GM18519 (cell line): ENCODE measurements at regions not wholly inside any gene's neighbourhood (a gene's known extent, or its start where the extent isn't known, plus 50 kb on each side); places are given as distances from the start of the nearest gene placed in this dataset.

Source experiments
- ATAC-seq: cut with Tn5 transposase; IDR thresholded peaks from one replicate; pipeline ENCODE4 v1.9.1; 2021; ENCODE audit warnings: mild to moderate bottlenecking, moderate library complexity; ENCODE audit not compliant: unreplicated experiment, low FRiP score

DNA sequence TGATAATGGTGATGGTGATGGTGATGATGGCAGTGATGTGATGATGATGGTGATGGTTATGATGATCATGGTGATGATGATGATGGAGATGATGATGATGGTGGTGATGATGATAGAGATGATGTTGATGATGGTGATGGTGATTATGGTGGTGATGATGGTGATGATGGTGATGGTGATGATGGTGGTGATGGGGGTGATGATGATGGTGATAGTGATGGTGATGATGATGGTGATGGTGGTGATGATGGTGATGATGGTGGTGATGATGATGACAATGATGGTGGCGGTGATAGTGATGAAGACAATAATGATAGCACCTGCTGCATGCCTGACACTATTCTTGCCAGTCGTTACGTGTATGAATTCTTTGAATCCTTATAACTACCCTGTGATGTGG lies 317.9 kb upstream of the AJAP1 start:
- no peak for ATAC-seq

DNA sequence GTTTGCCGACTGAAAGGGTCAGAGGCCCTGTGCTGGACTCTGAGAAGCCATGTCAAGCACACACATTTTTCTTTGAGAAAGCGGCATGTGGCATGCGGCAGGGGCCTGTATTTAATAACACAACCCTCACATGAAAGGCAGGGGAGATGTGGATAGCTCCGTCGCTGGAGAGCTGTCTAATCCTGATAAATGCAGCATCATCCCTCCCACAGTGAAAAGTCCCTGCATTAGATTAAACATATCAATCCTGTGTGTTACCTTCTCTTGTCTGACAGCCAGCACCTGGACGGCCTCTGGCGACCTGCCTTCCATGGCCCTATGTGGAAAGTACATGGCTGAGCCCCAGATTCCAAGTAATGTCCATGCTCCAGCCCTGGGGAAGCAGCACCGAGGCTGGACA lies 313.0 kb upstream of the AJAP1 start:
- ATAC-seq: no peak

DNA sequence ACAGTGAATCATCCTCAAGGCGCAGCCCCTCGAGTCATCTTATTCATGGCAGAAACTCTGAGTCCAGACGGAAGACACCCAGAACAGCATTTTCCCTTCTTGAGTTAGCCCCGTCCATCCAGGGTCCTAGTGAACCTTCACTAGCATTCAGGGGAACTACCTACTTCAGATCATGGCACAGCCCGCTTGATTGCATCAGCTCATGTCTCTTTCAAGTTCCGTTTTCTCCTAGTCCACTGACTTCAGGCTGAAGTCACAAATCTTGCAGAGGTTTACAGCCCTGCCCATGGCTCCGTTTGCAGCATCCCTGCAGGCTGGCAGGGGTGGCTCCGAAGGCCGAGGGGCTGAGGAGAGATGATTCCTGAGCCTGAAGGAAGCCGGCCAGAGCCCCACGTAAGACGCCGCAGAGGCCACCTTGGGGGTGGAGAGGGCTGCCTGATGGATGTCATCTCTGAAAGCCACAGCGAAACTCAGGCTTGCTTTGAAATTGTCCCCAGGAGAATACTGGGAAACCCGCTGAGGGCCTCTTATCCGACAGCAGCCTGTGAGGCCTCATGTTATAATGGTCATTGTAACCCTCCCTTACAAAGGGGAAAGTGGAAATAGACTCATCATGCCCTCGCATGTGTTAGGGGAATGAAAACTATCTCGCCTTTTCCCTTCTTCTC lies 310.2 kb upstream of the AJAP1 start:
- ATAC-seq: no peak

DNA sequence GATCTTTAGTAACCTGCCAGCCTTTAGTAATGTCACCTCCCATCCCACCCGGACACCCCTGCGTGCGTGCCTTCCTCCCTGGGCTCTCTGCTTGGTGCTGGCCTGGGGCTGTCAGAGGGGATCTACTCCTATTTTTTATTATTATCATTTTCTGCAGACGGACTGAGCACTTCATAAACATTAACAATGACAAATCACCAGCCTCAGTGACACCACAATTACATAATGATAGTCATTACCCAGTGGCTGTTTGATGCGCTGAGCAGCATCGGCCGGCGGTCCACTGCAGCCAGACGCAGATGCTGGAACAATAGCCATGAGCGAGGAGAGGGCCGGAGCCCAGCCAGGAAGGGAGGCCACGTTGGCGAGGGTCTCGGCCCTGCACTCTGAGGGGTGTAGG lies 309.3 kb upstream of the AJAP1 start:
- ATAC-seq: no peak

DNA sequence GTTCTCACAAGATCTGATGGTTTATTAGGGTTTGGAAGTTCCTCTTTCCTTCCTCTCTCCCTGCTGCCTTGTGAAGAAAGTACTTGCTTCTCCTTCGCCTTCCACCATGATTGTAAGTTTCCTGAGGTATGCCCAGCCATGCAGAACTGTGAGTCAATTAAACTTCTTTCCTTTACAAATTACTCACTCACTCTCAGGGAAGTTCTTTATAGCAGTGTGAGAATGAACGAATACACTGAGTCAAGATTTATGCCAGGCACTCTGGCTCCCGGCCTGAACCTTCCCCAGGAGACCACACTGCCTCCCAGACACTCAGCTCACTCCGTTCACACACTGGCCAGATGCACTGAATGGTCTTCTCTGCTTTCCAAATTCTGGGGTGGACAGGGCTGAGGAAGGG lies 308.3 kb upstream of the AJAP1 start:
- ATAC-seq: no peak

DNA sequence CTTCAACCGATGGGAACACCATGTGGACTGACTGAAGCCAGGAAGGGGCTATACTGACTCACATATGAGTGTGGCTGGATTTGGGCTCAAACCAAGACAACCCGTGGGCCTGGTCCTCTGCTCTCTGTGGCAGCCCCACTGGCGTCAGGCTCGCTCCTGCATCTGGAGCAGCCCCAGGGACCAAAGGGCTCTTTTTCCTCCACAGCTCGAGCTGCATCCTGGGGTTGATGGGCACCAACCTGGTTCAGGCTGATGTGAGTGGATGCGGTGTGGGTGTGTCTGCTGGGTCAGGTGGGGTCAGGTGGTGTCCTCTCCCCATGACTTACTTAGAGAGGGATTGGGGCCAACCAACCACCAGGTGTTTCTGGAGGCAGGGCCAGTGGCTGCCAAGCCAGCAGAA lies 303.0 kb upstream of the AJAP1 start:
- no peak for ATAC-seq

DNA sequence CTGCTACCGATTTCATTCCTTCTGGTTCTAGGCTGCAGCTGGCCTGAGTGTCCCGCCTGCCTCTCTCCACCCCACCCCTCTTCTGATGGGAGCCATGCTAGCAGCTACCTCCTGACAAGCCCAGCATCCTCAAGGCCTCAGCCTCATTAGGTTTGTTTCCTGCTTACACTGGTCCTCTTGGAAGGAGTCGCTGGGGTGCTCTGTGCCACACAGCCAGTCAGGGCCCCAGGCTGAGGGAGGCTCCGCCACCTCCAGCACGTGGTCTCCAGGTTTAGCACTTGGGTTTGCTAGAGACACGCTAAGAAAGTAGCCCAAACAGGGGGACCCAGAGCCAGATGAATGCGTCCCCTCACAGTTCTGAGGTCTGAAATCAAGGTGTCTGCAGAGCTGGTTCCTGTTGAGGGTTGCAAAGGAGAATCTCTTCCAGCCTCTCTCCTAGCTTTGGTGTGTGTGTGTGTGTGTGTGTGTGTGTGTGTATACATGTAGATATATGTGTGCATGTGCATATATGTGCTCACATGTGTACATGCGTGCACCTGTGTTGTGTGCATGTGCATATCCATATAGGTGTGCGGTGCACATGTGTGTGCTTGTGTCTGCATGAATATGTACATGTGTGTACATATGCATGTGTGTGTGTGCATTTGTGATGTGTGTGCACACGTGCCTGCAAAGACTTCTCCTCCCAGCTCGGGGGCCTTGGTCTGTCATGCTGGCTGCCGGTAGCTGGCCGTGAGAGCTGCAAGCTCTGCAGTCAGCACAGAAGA lies 301.1 kb upstream of the AJAP1 start:
- ATAC-seq: no peak

DNA sequence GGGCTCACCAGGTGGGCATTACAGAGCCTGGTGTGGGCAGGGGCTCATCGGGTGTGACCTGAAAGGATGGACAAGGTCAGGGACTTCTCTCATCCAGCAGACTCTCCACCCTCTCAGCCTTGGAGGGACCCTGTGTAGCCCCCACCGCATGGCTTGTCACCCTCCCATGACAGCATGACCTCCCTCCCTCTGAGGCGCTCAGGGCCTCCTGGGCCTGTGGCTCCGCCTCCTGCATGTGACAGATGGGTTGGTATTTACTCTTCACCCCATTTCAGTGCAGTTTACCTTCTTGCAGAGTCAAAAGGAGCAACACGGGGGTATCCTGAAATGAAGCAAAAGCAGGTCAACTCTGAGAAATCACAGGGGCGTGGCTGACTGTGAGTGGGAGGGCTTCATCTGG lies 298.6 kb upstream of the AJAP1 start:
- ATAC-seq: no peak

DNA sequence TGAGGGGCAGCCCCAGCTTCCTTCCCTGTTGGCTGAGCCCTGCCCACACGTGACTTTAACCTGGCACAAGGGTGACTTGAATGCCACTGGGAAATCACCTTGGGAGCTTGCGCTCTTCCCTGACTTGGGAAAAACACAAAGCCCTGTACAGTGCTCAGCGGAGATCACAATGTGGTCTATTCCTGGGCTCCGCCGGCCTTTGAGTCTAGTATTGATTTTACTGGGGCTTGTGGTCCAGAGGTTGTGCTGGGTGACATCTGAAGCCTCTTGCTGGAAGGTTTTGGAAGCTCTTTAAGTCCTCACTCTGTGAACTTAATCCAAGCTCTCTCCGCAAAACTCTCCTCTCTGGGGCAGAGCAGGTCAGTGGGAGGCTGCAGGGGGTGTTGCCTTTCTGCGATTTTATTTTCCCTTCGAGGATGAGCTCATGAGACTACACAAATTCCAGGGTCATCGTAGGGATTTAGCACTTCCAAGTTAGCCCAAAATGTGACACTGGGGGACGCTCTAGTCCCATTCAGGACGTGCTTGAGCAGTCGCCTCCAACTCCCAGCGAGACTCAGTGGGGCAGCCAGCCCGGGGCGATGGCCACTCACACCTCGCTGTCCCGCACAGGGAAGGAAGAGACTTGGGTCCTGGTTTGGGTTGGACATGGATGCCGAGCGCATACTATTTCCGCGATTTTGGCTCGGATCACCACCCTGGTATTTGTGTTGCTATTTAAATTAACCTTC lies 291.9 kb upstream of the AJAP1 start:
- no peak for ATAC-seq

DNA sequence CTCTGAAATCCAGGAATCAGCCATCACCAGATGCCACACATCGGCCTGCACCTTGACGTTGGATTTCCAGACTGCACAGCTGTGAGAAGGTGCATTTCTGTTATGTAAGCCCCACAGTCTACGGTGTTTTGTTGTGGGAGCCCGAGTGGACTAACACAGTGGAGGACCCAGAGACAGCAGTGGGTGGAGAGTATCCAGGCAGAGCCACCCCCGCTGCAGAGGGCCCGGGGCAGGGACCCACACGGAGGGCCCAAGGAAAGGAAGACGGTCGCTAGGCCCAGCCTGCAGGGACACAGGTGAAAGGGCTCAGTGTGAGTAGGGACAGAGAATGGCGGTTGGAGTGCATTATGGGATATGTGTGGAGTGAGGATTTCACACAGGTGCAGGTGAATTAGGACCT lies 288.3 kb upstream of the AJAP1 start:
- no peak for ATAC-seq

DNA sequence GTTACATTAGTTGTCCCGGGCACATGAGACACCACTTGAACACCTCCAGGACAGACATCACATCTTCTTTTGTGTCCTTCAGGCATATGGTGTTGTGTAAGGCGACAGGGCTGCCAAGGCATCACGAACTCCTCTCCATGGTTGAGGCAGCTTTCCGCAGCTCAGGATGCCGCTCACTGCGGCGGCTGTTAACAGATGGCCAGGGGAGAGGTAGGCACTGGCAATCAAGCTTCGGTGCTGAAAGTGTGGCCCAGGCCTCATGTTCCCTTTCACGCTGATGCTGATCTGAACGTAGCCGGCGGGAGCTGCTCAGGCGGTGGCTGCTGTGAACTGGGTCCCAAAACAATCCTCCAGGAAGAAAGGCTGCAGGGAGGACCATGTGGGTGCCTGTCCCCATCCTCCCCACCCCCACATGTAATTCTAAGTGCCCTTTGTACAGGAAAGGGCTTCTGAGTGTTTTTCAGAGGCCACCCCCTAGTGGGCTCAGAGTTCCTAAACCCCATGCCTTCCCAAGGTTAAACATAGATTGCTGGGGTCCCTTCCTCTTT lies 287.1 kb upstream of the AJAP1 start:
- no peak for ATAC-seq

DNA sequence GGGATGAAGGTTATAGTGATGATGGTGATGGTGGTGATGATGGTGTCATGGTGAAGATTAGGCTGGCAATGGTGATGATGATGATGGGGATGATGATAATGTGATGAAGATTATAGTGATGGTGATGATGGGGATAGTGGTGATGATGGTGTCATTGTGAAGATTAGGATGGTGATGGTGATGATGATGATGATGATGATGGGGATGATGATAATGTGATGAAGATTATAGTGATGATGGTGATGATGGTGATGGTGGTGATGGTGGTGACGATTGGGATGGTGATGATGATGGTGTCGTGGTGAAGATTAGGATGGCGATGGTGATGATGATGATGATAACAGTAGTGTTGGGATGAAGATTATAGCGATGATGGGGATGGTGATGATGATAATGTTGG lies 285.1 kb upstream of the AJAP1 start:
- no peak for ATAC-seq

DNA sequence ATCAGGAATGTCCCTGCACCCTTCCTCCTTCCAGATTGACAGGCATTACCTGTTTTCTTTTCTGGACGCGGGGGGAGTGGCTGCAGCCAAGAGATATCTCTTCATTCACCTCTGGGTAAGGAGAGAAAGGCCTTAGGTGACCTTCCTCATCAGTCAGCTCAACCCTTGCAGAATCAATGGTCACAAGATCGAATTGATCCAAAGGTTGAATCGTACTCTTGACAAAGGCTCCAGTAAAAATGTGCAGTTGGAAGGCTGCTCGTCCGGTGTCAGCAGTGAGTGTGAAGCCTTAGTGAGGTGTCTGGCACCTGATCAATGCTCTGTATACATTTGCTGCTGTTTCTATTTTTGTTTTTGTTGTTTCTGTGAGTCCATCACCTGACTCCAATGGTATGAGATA lies 282.6 kb upstream of the AJAP1 start:
- no peak for ATAC-seq

DNA sequence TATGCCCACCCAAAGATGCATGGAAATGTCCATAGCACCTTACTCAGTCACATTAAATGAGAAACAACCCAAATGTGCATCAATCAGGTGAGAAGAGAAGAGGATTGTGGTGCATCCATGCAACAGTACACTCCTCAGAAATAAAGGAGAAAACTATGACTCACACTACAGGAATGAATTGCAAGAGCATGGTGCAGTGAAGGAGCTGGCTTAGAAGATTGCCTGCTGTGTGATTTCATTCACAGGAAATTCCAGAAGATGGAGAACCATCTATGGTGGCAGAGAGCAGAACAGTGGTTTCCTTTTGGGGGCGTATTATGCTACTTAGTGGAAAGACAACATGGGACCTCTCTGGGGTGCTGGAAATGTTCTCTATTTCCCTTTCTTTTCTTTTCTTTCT lies 278.6 kb upstream of the AJAP1 start:
- ATAC-seq: no peak

DNA sequence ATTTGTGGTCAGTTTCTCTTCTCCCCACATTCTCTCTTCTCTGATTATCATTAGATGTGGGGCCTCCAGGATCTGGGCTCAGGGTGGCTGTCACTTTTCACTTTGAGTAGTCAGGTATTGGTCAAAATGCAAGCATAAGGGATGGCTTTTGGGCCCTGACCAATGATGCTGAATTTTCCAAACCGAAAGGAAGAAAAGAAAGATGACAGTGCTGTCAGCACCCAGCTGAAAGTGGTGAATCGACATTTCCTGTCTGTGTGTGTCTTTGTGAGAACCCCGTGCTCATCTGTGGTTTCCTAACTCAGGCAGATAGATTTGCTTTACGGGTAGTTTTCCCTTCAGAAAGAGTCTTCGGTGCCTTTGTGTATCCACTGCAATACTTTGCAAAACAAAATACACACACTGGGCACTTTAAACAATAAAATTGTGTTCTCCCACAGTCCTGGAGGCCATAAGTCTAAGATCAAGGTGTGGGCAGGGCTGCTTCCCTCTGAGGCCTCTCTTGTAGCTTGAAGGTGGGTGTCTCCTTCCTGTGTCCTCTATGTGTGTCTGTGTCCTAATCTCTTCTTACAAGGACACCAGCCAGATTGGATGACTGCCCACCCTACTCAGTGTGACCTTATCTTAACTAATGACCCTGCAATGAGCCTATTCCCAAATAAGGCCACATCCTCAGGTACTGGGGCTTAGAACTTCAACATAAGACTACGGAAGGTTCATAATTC lies 274.8 kb upstream of the AJAP1 start:
- no peak for ATAC-seq

DNA sequence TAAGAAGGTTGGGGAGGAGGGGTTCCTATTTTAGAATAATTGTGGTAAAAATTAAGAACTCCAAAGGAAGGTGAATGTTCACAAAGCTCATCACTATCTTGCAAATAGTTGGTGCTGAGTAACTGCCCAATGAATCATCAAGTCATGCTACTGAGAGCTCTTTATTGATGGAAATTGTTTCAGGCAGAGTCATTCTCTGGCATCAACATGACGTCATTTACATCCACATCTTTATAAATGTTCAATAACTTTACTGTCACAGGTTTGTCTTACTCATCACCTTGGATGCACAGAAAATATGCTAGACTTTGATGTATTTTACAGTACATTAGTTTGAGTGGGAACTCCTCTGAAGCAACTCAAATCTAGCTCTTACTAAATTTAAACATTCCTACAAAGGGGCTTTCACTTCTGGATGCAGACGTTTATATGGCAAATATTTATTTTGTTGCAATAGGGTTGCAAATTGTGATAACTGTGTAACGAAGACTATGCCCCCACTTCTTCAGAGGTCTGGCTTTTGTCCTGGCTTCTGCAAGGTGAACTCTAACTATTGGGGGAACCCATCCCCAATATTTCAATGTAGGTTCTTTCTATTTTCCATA lies 273.7 kb upstream of the AJAP1 start:
- no peak for ATAC-seq

DNA sequence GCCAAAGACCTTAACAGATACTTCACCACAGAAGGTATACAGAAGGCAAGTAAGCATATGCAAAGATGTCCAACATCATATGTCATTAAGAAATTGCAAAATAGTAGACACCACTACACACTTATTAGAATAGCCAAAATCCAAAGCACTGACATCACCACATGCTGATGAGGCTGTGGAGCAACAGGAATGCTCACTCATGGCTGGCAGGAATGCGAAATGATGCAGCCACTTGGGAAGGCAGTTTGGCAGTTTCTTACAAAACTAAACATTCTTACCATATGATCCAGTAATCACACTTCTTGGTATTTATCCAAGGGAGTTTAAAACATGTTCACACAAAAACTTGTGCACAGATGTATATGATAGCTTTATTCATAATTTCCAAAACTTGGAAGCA lies 261.2 kb upstream of the AJAP1 start:
- ATAC-seq: no peak

DNA sequence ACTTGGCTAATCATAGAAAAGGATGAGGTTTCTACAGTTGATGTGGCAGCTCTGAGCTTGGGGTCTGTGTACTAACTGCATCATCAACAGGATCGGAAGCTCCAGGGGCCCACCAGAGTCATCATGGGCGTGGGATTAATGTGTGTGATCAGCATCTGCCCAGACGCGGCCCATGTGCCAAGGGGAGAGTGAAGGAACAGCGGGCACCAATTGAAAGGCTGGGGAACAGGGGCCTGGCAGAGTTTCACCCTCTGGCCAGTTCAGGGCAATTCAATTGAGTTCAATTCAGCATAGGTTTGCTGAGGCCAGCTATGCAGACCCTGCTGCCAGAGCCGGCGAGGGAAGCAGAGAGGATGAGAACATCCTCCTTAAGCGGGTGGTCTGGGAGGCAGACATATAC lies 260.0 kb upstream of the AJAP1 start:
- no peak for ATAC-seq

DNA sequence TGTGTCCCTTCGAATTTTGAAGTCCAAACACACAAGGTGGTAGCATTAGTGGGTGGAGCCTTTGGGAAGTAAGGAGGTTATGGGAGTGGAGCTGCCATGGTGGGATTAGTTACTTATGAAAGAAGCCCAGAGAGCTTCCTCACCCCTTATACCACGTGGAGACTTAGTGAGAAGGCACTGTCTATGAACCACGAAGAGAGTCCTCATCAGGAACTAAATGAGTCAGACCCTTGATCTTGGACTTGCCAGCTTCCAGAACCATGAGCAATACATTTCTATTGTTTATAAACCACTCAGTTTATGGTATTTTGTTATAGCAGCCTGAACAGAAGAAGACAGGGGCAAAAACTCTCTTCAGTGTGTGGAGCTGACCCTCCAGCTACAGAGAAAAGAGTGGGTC lies 259.3 kb upstream of the AJAP1 start:
- ATAC-seq: no peak

DNA sequence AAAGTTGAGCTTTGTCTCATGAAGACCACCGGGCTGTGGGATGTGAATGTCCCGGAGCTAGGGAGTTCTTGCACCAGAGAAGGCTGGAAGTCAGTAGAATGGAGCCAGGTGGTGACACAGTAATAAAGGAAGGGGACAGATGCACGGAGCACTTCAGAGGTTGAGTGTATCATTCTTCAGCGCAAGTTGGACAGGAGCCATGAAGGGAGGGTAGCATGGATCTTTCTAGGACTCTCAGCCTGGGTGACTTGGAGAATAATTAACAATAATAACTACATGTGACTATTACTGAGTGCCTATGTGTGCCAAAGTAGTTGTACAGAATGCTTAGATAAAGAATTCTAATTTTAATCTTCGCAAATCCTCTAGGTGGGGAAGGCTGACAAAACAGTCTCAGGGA lies 258.7 kb upstream of the AJAP1 start:
- ATAC-seq: no peak
